IMR-90 (cell line): ENCODE measurements at regions not wholly inside any gene's neighbourhood (a gene's known extent, or its start where the extent isn't known, plus 50 kb on each side); places are given as distances from the start of the nearest gene placed in this dataset.

Experiments used
- ATAC-seq: fragments of 200-7000 bp; cut with Tn5 transposase; 2 replicates; pipeline ENCODE4 v1.9.1; 2020; ENCODE audit warnings: low read depth, mild to moderate bottlenecking, moderate library complexity
- BruUV-seq: library from RNA; stranded (reverse); fragments of 400-500 nt; replicated peaks from 2 replicates; lab custom pipeline; 2021; lab: Mats Ljungman, UMichigan
- CTCF ChIA-PET: fragments of 300-600 bp; formaldehyde crosslinking; extraction: SDS; loops from one replicate; lab custom pipeline; 2021; ENCODE audit warnings: antibody characterized with exemption; lab: Yijun Ruan, JAX
- POLR2A ChIA-PET: fragments of 300-600 bp; sonication (Branson Sonifier 250); formaldehyde crosslinking; loops from one replicate; lab custom pipeline; 2022; ENCODE audit warnings: antibody characterized with exemption; ENCODE audit not compliant: unreplicated experiment; lab: Charles Lee
- DNase-seq: peaks from one replicate; pipeline ENCODE4 v3.0.0; 2013
- H2AFZ ChIP-seq: replicated peaks from 2 replicates; pipeline ENCODE3; 2013; ENCODE audit warnings: low read length, mild to moderate bottlenecking; ENCODE audit not compliant: poor library complexity
- H2AK5ac ChIP-seq: 2 replicates; pipeline ENCODE4 v1.6.1; 2013; ENCODE audit warnings: low read depth, low read length, inconsistent platforms
- H2AK9ac ChIP-seq: replicated peaks from 2 replicates; pipeline ENCODE3; 2013; ENCODE audit warnings: mild to moderate bottlenecking, low read depth, low read length, moderate library complexity; ENCODE audit not compliant: poor library complexity
- H2BK120ac ChIP-seq: 2 replicates; pipeline ENCODE4 v1.6.1; 2013; ENCODE audit warnings: low read depth, low read length, inconsistent platforms
- H2BK15ac ChIP-seq: 3 replicates; pipeline ENCODE4 v1.6.1; 2013; ENCODE audit warnings: low read depth, low read length, inconsistent platforms
- H2BK20ac ChIP-seq: 2 replicates; pipeline ENCODE4 v1.6.1; 2013; ENCODE audit warnings: low read depth, mild to moderate bottlenecking, inconsistent platforms, low read length, moderate library complexity
- H2BK5ac ChIP-seq: 2 replicates; pipeline ENCODE4 v1.6.1; 2013; ENCODE audit warnings: mild to moderate bottlenecking, low read depth, low read length, inconsistent platforms; ENCODE audit not compliant: poor library complexity, severe bottlenecking
- H3K14ac ChIP-seq: replicated peaks from 2 replicates; pipeline ENCODE4 v1.6.1; 2013; ENCODE audit warnings: low read depth, low read length, inconsistent platforms
- H3K18ac ChIP-seq: 2 replicates; pipeline ENCODE4 v1.6.1; 2013; ENCODE audit warnings: low read depth, low read length, control low read depth
- H3K23ac ChIP-seq: 2 replicates; pipeline ENCODE4 v1.6.1; 2013; ENCODE audit warnings: low read depth, low read length, inconsistent platforms
- H3K27ac ChIP-seq: 2 replicates; pipeline ENCODE4 v1.5.1; 2013; ENCODE audit warnings: mild to moderate bottlenecking, control low read depth, low read length; ENCODE audit not compliant: insufficient read depth
- H3K27me3 ChIP-seq: 2 replicates; pipeline ENCODE4 v1.6.1; 2013; ENCODE audit warnings: low read length; ENCODE audit not compliant: control insufficient read depth, insufficient read depth
- H3K36me3 ChIP-seq: 2 replicates; pipeline ENCODE4 v1.6.1; 2013; ENCODE audit warnings: low read length, mixed read lengths; ENCODE audit not compliant: control insufficient read depth, insufficient read depth
- H3K4ac ChIP-seq: 2 replicates; pipeline ENCODE4 v1.6.1; 2013; ENCODE audit warnings: low read depth, low read length, inconsistent platforms
- H3K4me1 ChIP-seq: 2 replicates; pipeline ENCODE4 v1.6.1; 2013; ENCODE audit warnings: low read length, mixed read lengths; ENCODE audit not compliant: control insufficient read depth, insufficient read depth
- H3K4me2 ChIP-seq: 2 replicates; pipeline ENCODE4 v1.6.1; 2013; ENCODE audit warnings: low read depth, mild to moderate bottlenecking, control low read depth, low read length, moderate library complexity
- H3K4me3 ChIP-seq: 2 replicates; pipeline ENCODE4 v1.5.1; 2013; ENCODE audit warnings: low read depth, mild to moderate bottlenecking, control low read depth, low read length, moderate library complexity; ENCODE audit not compliant: insufficient read depth
- H3K56ac ChIP-seq: 2 replicates; pipeline ENCODE4 v1.6.1; 2013; ENCODE audit warnings: low read length, inconsistent platforms; ENCODE audit not compliant: insufficient read depth; ENCODE audit errors: extremely low read depth
- H3K79me1 ChIP-seq, 2 experiments: 2 replicates each; pipeline ENCODE4 v1.6.1; 2013; ENCODE audit warnings: low read length in 2 of 2, inconsistent platforms in 1 of 2, low read depth in 1 of 2
- H3K9ac ChIP-seq: 2 replicates; pipeline ENCODE4 v1.6.1; 2013; ENCODE audit warnings: low read depth, low read length, control low read depth
- H3K9me1 ChIP-seq: 2 replicates; pipeline ENCODE4 v1.6.1; 2013; ENCODE audit warnings: low read length, inconsistent platforms; ENCODE audit not compliant: insufficient read depth
- H3K9me3 ChIP-seq: 2 replicates; pipeline ENCODE4 v1.6.1; 2013; ENCODE audit warnings: low read length; ENCODE audit not compliant: control insufficient read depth, insufficient read depth
- H4K20me1 ChIP-seq: 2 replicates; pipeline ENCODE4 v1.6.1; 2013; ENCODE audit warnings: low read length, inconsistent platforms; ENCODE audit not compliant: insufficient read depth
- H4K5ac ChIP-seq: 2 replicates; pipeline ENCODE4 v1.6.1; 2013; ENCODE audit warnings: mild to moderate bottlenecking, low read depth, low read length, control low read depth
- H4K8ac ChIP-seq, 2 experiments: 2 replicates each; pipeline ENCODE4 v1.6.1; 2013; ENCODE audit warnings: low read depth in 2 of 2, low read length in 2 of 2, control low read depth in 1 of 2, inconsistent platforms in 1 of 2
- H4K91ac ChIP-seq: 2 replicates; pipeline ENCODE4 v1.6.1; 2013; ENCODE audit warnings: low read depth, low read length, inconsistent platforms; ENCODE audit not compliant: insufficient read depth
- BHLHE40 ChIP-seq: fragments of 150-350 bp; IDR thresholded peaks from 2 replicates; pipeline ENCODE4 v1.6.1; 2016; ENCODE audit warnings: mild to moderate bottlenecking, low read depth, low read length
- CEBPB ChIP-seq: IDR thresholded peaks from 2 replicates; pipeline ENCODE4 v1.6.1; 2012; ENCODE audit warnings: low read depth, low read length, improper control_type of control experiment
- RFX5 ChIP-seq: IDR thresholded peaks from 2 replicates; pipeline ENCODE4 v1.8.0; 2012; ENCODE audit warnings: low read depth, mild to moderate bottlenecking, low read length, moderate library complexity
- SMC3 ChIP-seq: fragments of 150-350 bp; IDR thresholded peaks from 2 replicates; pipeline ENCODE4 v1.6.1; 2016; ENCODE audit warnings: low read depth, mild to moderate bottlenecking, antibody characterized with exemption, low read length, moderate library complexity
- WGBS, 2 experiments: methylation state at CpG; one replicate each; pipeline versions ENCODE4 v1.1.5 to v1.1.7; 2013; ENCODE audit warnings: missing lambda C conversion rate in 2 of 2; ENCODE audit not compliant: insufficient read length in 1 of 2; ENCODE audit errors: extremely low coverage in 2 of 2; 5-methylcytosine and 5-hydroxymethylcytosine counted together
- dilution Hi-C: fragments of 300-500 bp; cut with HindIII; formaldehyde crosslinking; loops from one replicate; pipeline ENCODE4 v1.14.3; 2018; ENCODE audit warnings: low sequenced_read_pairs; ENCODE audit not compliant: unreplicated experiment
- in situ Hi-C: fragments of 300-500 bp; cut with MboI; formaldehyde crosslinking; loops from 3 replicates; pipeline ENCODE4 v1.14.3; 2019; ENCODE audit warnings: low sequenced_read_pairs, inconsistent platforms, mixed read lengths
- intact Hi-C: fragments of 100-400 bp; cut with micrococcal nuclease; formaldehyde crosslinking; loops from 2 replicates; pipeline ENCODE4 v1.10.0; 2022
- TF ChIP-seq, protein P1 (sequence below): fragments of 150-350 bp; IDR thresholded peaks from 2 replicates; pipeline ENCODE4 v1.6.1; 2016; ENCODE audit warnings: low read depth, mild to moderate bottlenecking, low read length, moderate library complexity, borderline replicate concordance

- H3K23ac ChIP-seq: no peak overlapping the region
- H4K20me1 ChIP-seq: no peaks in the 10 kb centered on the region
- H3K9me3 ChIP-seq: peaks cover 16% of the 10 kb centered on the region
- H3K4me3 ChIP-seq: no peak overlapping the region
- no peak overlapping the region for H2AK9ac ChIP-seq
- no peak overlapping the region for H3K9ac ChIP-seq
- no peak overlapping the region for H3K4me2 ChIP-seq
- no peak overlapping the region for H2AK5ac ChIP-seq
- no peak overlapping the region for H3K18ac ChIP-seq
- TF ChIP-seq CEBPB (no peak), SMC3 (no peak), BHLHE40 (no peak), RFX5 (no peak)
- TF ChIP-seq, protein P1, sequence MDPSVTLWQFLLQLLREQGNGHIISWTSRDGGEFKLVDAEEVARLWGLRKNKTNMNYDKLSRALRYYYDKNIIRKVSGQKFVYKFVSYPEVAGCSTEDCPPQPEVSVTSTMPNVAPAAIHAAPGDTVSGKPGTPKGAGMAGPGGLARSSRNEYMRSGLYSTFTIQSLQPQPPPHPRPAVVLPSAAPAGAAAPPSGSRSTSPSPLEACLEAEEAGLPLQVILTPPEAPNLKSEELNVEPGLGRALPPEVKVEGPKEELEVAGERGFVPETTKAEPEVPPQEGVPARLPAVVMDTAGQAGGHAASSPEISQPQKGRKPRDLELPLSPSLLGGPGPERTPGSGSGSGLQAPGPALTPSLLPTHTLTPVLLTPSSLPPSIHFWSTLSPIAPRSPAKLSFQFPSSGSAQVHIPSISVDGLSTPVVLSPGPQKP: no peak
- H2BK5ac ChIP-seq: no peak overlapping the region
- H3K4me1 ChIP-seq: no peaks in the 10 kb centered on the region
- H2AFZ ChIP-seq: no peak overlapping the region
- H2BK20ac ChIP-seq: no peak overlapping the region
- no peaks in the 10 kb centered on the region for H3K9me1 ChIP-seq
- no peak for DNase-seq
- no peak overlapping the region for H3K14ac ChIP-seq
- H2BK120ac ChIP-seq: no peak overlapping the region
- no peak overlapping the region for H3K27ac ChIP-seq
- intact Hi-C loops (no loop called here), in situ Hi-C loops (no loop called here), dilution Hi-C loops (no loop called here)
- no peak overlapping the region for H3K56ac ChIP-seq
- H3K79me1 ChIP-seq: no peaks in the 10 kb centered on the region
- no peak overlapping the region for H4K8ac ChIP-seq
- no CpG with 5 or more reads among the region's 3 CpGs for WGBS, 2 experiments
- no peak overlapping the region for H2BK15ac ChIP-seq
- H3K36me3 ChIP-seq: no peaks in the 10 kb centered on the region
- CTCF ChIA-PET: no interaction called here
- no peak overlapping the region for H3K4ac ChIP-seq
- H4K5ac ChIP-seq: no peak overlapping the region
- POLR2A ChIA-PET: no interaction called here
- ATAC-seq: no peak
- no TSS peak for BruUV-seq
- H3K27me3 ChIP-seq: no peaks in the 10 kb centered on the region
- H4K91ac ChIP-seq: no peak overlapping the region
Observed at GRCh38 chr13:111936267-111936925, 130.6 kb upstream of the SOX1 start.
